Glomerular endothelial cell (primary cell): ENCODE measurements at regions not wholly inside any gene's neighbourhood (a gene's known extent, or its start where the extent isn't known, plus 50 kb on each side); places are given as distances from the start of the nearest gene placed in this dataset.

Experiments
- DNase-seq: peaks from one replicate; pipeline ENCODE4 v3.0.0-alpha.2; 2011; ENCODE audit warnings: low read depth, low spot score; ENCODE audit errors: extremely low read depth

- no peak for DNase-seq
These were observed 410.4 kb downstream of the KCTD16 start for GRCh38 chr5:144581044-144581443.

GRCh38 chr5:144577676-144578075 is 407.0 kb downstream of the KCTD16 start:
- DNase-seq = no peak

- no peak for DNase-seq
These were observed 405.1 kb downstream of the KCTD16 start for GRCh38 chr5:144575736-144576135.

GRCh38 chr5:144567421-144567780 is 396.7 kb downstream of the KCTD16 start:
- DNase-seq = no peak

GRCh38 chr5:144566747-144567420 is 396.2 kb downstream of the KCTD16 start:
- DNase-seq = no peak

- no peak for DNase-seq
These were observed 378.9 kb downstream of the KCTD16 start for GRCh38 chr5:144549580-144549979.

GRCh38 chr5:144548936-144549335 is 378.3 kb downstream of the KCTD16 start:
- no peak for DNase-seq

- no peak for DNase-seq
These were observed 376.4 kb downstream of the KCTD16 start for GRCh38 chr5:144547098-144547499.

GRCh38 chr5:144538845-144539244 is 368.2 kb downstream of the KCTD16 start:
- no peak for DNase-seq
